ENCODE measurements at regions not wholly inside any gene's neighbourhood (a gene's known extent, or its start where the extent isn't known, plus 50 kb on each side); places are given as distances from the start of the nearest gene placed in this dataset.
"Not testable (repeated sequence)": the region's sequence is repeated elsewhere in the genome, so short reads cannot be mapped to it uniquely, and the experiment has no call there.

- DNase-seq (ENCODE audit: low read depth), result not testable (repeated sequence)
Observed at GRCh38 chr12:9543341-9543740, 64.4 kb downstream of the KLRB1 start.

DNA sequence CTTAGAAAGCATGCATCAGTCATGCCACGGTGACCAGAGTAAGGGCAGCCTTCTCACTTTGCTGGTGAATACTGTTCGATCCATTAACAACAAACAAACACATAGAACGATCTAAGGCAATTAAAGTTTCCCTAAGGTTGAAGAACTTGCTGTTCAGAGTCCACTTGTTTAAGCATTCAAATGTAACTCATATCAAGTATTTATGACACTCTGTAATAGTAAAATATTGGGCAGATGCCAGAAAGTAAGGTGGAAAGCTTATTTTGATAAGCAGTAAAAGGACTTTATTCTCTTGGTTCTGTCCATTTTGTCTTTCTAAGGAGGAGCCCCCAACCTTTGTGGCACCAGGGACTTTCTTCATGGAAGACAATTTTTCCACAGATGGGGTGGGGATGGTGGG is 64.9 kb downstream of the KLRB1 start:
- not testable (repeated sequence) for DNase-seq (ENCODE audit: low read depth)

DNA sequence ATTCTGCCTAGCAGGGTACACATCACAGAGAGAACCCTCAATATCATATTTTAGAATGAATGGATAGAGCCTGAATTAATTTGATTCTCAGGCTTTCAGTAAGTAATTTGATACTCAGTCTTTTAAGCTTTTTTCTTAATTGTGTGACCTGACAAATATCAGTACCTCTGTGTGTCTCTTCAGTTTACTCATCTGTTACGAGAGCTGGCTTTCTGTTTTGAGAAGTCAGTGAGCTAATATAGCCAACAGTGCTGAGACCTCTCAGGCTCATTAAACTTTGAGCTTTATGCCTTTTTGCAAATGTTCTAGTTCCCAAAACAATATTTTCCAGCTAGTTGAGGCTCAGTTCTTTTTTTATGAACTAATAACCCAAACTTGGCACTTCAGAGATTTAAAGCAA is 91.8 kb downstream of the KLRB1 start:
- not testable (repeated sequence) for DNase-seq (ENCODE audit: low read depth)

- not testable (repeated sequence) for DNase-seq (ENCODE audit: low read depth)
Observed at GRCh38 chr12:9512695-9513094, 95.0 kb downstream of the KLRB1 start.

DNA sequence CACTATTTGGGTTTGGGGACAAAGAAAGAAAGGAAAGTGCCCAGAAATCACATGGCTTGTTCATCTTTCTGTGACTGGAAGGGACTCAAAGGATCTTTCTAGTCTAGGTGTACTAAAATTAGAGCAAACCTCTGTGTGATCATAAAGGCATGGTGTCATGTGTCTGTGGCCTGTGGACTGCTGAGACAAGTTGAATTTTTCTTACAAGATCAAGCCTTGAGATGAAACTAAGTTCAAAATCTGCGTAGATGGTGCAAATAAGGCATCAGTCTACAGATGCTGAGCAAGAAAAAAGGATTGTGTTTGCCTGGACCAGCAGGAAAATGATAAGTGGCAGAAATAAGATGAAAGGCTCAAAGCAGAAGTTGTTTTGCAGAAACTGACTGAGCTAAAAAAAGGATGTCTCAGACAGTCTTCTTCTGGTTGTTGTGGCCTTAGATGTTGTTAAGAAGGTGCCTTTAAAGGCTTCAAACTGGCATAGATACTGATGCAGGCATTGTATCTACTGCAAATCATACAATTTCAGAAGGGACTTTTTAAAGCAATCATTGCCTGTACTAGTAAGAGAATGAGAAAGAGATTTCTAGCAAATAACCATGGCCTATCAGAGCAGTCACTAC is 97.2 kb downstream of the KLRB1 start:
- DNase-seq (ENCODE audit: low read depth), result not testable (repeated sequence)

- DNase-seq (ENCODE audit: low read depth), result peak; percentile 24
Observed at GRCh38 chr12:9509464-9510161, 98.1 kb downstream of the KLRB1 start.

- DNase-seq (ENCODE audit: low read depth), result no peak
Observed at GRCh38 chr12:9506746-9507145, 101.0 kb downstream of the KLRB1 start.

GRCh38 chr12:9503384-9503783 is 104.3 kb downstream of the KLRB1 start:
- not testable (repeated sequence) for DNase-seq (ENCODE audit: low read depth)

GRCh38 chr12:9502845-9503244 is 104.9 kb downstream of the KLRB1 start:
- DNase-seq (ENCODE audit: low read depth), result not testable (repeated sequence)

GRCh38 chr12:9493325-9493724 is 114.4 kb downstream of the KLRB1 start:
- DNase-seq (ENCODE audit: low read depth), result not testable (repeated sequence)

DNA sequence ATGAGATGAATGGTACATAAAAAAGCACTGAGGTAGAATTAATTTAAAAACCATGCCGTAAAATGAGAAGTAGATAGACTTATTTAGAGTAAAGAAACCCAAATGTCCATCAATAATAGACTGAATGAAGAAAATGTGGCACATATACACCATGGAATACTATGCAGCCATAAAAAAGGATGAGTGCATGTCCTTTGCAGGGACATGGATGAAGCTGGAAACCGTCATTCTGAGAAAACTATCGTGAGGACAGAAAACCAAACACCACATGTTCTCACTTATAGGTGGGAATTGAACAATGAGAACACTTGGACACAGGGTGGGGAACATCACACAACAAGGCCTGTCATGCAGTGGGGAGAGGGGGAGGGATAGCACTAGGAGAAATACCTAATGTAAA is 126.4 kb downstream of the KLRB1 start:
- not testable (repeated sequence) for DNase-seq (ENCODE audit: low read depth)

- not testable (repeated sequence) for DNase-seq (ENCODE audit: low read depth)
Observed at GRCh38 chr12:9474197-9474596, 133.5 kb downstream of the KLRB1 start.

GRCh38 chr12:9473638-9474037 is 134.1 kb downstream of the KLRB1 start:
- DNase-seq (ENCODE audit: low read depth), result not testable (repeated sequence)

- DNase-seq (ENCODE audit: low read depth), result not testable (repeated sequence)
Observed at GRCh38 chr12:9471501-9471900, 136.2 kb downstream of the KLRB1 start.

DNA sequence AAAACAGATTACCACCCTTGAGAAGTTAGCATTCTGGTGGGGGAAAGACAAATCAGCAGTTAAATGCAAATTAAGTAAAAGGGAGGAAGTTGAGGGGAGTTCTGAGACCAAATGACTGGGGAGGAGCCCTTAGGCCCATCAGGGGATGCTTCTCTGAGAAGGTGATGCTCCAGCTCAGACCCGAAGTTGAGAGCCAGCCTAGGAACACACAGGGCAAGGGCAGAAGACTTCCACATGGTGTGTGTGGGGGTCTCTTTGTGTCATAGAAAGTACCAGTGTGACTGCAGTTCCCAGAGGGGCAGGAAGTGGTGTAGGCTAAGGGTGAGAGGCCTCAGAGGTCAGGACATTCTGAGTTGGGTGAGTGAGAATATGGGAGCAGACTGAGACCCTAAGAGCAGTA is 137.3 kb downstream of the KLRB1 start:
- DNase-seq (ENCODE audit: low read depth), result not testable (repeated sequence)

DNA sequence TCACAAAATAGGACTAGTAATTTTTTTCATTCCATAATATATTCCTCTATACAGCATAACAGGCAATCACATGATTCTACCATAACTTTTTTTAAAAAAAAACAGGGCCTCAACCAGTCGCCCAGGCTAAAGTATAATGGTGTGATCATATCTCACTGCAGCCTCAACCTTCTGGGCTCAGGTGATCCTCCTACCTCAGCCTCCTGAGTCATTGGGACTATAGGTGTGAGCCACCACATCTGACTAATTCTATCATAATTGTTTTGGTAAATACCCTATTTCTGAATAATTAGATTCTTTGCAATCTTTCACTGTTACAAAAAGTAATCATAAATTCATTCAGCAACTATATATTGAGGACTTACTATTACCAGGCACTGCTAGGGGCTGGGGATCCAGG is 137.8 kb downstream of the KLRB1 start:
- not testable (repeated sequence) for DNase-seq (ENCODE audit: low read depth)

GRCh38 chr12:9469463-9469862 is 138.3 kb downstream of the KLRB1 start:
- not testable (repeated sequence) for DNase-seq (ENCODE audit: low read depth)

DNA sequence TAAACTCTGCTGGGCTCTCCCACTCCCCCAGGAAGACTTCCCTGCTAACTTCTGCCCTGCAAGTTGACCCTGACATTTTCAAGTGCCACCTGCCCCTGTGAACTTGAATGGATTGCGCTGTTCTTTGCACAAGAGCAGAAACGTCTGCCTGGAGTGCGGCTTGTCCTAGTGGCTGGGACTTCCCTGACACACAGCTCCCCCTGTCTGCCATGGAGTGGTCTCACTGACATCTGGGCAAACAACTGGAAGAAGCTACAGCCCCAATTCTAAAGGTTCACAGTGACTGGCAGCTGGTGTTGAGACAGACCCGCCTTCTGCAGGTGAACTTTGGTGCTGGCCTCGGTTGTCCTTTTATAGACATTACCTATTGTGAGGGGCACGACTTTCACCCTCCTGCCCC is 138.7 kb downstream of the KLRB1 start:
- DNase-seq (ENCODE audit: low read depth), result peak; percentile 17

- not testable (repeated sequence) for DNase-seq (ENCODE audit: low read depth)
Observed at GRCh38 chr12:9468144-9468543, 139.6 kb downstream of the KLRB1 start.

- no peak for DNase-seq (ENCODE audit: low read depth)
Observed at GRCh38 chr12:9464408-9464807, 143.3 kb downstream of the KLRB1 start.

GRCh38 chr12:9455516-9455915 is 152.2 kb downstream of the KLRB1 start:
- DNase-seq (ENCODE audit: low read depth), result peak; percentile 41

- DNase-seq (ENCODE audit: low read depth), result not testable (repeated sequence)
Observed at GRCh38 chr12:9454021-9454420, 153.7 kb downstream of the KLRB1 start.

- DNase-seq (ENCODE audit: low read depth), result not testable (repeated sequence)
Observed at GRCh38 chr12:9450127-9450567, 157.6 kb downstream of the KLRB1 start.

Measured in fibroblast of the conjunctiva (primary cell).